Testis (tissue), 2 donors: ENCODE measurements at regions not wholly inside any gene's neighbourhood (a gene's known extent, or its start where the extent isn't known, plus 50 kb on each side); places are given as distances from the start of the nearest gene placed in this dataset.

Experiments
- POLR2A ChIP-seq: fragments of 450-650 bp; IDR thresholded peaks from one replicate; pipeline ENCODE4 v1.6.1; 2017; ENCODE audit warnings: antibody characterized with exemption, mild to moderate bottlenecking, moderate library complexity
- TF ChIP-seq, protein P1 (sequence below), 3 experiments: fragments of 450-650 bp in 2 of 3; fragments of 200-600 bp in 1 of 3; sonication (generic) in 1 of 3; IDR thresholded peaks; one replicate each; pipeline ENCODE4 v1.5.1; 2016 to 2019; ENCODE audit warnings: antibody characterized with exemption in 3 of 3, mild to moderate bottlenecking in 2 of 3, moderate library complexity in 1 of 3

DNA sequence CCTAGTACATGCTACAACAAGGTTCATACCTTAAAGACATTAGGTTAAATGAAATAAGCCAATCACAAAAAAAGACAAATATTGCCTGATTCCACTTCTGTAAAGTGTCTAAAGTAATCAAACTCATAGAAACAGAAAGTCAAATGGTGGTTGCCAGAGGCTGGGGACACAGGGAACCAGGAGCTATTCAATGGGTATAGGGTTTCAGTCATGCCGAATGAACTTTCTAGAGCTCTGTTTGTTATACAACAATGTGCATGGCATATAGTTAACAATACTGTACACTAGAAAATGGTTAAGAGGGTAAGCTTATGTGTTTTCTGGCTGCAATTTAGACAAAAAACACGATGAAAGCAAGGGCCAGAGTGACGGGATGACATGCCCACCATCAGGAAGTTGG lies 70.8 kb upstream of the EGFLAM start:
- TF ChIP-seq, protein P1, sequence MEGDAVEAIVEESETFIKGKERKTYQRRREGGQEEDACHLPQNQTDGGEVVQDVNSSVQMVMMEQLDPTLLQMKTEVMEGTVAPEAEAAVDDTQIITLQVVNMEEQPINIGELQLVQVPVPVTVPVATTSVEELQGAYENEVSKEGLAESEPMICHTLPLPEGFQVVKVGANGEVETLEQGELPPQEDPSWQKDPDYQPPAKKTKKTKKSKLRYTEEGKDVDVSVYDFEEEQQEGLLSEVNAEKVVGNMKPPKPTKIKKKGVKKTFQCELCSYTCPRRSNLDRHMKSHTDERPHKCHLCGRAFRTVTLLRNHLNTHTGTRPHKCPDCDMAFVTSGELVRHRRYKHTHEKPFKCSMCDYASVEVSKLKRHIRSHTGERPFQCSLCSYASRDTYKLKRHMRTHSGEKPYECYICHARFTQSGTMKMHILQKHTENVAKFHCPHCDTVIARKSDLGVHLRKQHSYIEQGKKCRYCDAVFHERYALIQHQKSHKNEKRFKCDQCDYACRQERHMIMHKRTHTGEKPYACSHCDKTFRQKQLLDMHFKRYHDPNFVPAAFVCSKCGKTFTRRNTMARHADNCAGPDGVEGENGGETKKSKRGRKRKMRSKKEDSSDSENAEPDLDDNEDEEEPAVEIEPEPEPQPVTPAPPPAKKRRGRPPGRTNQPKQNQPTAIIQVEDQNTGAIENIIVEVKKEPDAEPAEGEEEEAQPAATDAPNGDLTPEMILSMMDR (IDR thresholded peaks at IDR 0.05): no peak
- no peak for TF ChIP-seq POLR2A
